HL-60/S4 (cell line): ENCODE measurements at regions not wholly inside any gene's neighbourhood (a gene's known extent, or its start where the extent isn't known, plus 50 kb on each side); places are given as distances from the start of the nearest gene placed in this dataset.
"Not testable (repeated sequence)": the region's sequence is repeated elsewhere in the genome, so short reads cannot be mapped to it uniquely, and the experiment has no call there.

Experiments
- in situ Hi-C: fragments of 300-500 bp; cut with MboI; formaldehyde crosslinking; loops from 2 replicates; pipeline ENCODE4 v1.14.3; 2022; ENCODE audit warnings: low sequenced_read_pairs

DNA sequence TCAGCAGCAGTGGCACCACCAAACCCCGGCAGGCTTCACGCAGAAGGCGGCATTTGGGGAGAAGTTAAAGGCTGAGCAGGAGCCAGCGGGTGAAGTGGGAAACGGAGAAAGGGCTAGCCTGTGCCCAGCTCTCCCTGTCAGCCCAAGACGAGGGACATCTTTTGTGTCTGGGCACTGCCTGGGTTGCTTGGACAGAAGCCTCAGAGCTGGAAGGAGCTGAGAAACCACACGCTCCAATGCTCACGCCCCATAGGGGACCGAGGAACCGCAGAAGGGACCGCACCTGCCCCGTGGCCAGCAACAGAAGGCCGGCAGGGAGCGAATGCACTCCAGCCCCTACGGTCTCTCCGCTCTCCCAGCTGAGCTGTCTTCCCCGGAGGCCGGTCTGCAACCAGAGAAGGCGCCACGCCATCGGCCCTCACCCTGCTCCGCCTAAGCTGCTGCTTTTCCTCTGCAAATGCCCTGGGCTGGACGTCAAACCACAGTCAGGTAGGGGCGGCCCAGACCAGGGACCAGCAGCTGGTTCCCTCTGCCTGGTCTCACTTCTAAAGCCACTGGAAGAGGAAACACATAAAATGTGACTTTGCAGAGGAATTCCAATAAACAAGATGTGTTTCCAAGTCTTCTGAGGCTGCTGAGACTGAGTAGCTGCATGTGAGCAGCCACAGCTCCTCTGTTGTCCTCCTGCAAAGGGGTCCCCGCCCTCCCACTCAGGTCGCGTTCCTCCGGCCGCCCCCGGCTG lies 182.4 kb upstream of the ZNF469 start:
- in situ Hi-C loops: not testable (repeated sequence)

- in situ Hi-C loops: no loop called here
These were observed 181.9 kb upstream of the ZNF469 start for GRCh38 chr16:88200896-88201185.

DNA sequence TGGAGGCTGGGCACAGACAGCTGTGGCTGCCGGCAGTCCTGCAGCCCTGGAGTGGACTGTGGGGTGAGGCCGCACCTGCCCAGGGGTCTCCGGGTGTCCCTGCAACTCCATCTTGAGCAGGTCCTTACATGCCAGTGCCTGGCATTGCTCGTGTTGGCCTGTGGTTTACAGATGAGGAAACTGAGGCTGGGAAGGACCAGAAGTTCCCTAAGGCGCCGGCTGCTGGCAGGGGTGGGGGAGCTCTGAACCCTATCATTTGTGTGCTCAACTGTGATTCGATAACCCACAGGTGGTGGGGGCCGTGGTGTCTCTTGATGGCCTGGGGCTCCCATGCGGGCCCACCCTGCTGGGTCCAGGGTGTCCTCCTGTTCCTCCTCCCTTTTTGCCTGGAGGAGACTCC lies 181.1 kb upstream of the ZNF469 start:
- in situ Hi-C loops: not testable (repeated sequence)

DNA sequence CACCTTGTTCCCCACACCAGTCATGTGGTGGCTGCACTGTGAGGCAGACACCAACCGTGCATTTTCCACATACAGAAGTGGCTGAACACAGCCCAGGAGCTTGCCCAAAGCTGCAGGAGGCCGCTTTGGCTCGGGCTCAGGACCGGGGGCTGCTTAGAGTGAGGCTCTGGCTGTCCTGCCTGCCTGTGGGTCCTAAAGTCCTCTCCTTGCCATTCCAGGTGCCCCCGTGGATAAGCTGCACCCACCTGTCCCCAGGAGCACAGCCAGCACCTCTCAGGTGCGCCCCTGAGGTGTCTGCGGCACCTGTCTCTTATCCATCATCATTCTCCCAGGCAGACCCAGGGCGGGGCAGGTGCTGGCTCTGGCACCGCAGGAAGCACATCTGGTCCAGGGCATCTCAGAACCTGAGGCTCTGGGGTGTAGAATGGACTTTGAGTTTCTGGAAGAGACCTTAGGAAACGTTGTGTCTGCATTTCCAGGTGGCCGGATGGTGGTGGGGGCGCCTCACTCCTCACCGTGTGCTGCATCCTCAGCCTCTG lies 180.5 kb upstream of the ZNF469 start:
- in situ Hi-C loops: no loop called here

GRCh38 chr16:88202856-88203681 lies 179.7 kb upstream of the ZNF469 start:
- in situ Hi-C loops: not testable (repeated sequence)

GRCh38 chr16:88204131-88205110 lies 178.3 kb upstream of the ZNF469 start:
- in situ Hi-C loops: not testable (repeated sequence)

DNA sequence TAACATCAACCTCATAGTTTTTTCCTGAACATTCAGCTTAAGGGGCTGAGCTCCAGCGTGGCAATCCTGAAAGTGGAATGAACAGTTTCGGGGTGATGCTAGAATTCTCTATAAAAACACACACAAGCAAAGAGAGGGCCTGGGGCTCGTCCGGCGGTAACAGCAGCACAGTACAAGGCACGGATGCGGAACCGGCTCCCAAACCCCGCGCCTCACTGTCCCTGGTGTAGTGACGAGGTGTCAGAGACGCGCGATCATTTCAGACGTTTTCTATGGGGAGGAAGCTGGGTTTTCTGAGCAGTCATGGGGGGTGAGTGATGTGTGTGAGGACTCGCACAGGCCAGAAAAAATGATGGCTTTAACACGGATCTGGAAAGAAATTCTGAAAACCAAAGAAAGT lies 177.3 kb upstream of the ZNF469 start:
- in situ Hi-C loops: not testable (repeated sequence)

DNA sequence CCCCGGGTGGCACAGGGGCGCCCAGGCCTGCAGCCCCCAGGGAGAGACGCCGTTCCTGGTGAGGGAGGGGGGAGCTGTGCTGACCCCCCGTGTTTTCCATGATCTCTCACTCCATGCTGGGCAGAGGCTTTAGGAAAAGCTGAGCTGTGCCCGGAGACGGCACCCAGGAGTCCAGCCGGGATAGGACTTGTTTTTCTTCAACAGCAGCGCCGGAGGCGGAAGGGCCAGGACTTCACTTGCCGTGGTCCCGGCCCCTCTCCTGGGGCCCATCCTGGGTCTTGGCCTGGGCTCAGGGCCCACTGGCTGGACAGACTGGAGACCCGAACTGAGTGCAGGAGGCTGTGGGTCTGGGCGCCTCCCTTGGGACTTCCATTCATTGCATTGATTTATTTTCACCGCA lies 176.8 kb upstream of the ZNF469 start:
- in situ Hi-C loops: not testable (repeated sequence)

- in situ Hi-C loops: not testable (repeated sequence)
These were observed 176.2 kb upstream of the ZNF469 start for GRCh38 chr16:88206516-88206915.

DNA sequence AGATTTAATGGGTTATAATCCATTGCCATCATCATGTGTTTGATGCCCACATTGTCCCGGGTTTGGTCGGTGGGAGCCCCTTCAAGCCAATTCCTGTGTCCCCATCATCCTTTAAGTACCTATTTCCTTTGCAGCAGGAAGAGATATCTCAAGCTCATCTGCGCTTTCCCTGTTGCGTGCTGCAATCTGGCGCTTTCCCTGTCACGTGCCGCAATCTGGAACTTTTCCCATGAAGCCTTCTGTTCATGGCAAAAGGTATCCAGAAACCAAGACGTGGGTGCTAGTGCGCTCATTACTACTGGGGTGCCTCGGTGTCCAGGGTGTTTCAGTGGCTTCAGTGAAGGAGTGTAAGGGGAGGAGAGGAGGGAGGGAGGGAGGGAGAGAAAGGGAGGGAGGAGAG lies 174.6 kb upstream of the ZNF469 start:
- in situ Hi-C loops: no loop called here

GRCh38 chr16:88208776-88209175 lies 174.0 kb upstream of the ZNF469 start:
- in situ Hi-C loops: not testable (repeated sequence)

DNA sequence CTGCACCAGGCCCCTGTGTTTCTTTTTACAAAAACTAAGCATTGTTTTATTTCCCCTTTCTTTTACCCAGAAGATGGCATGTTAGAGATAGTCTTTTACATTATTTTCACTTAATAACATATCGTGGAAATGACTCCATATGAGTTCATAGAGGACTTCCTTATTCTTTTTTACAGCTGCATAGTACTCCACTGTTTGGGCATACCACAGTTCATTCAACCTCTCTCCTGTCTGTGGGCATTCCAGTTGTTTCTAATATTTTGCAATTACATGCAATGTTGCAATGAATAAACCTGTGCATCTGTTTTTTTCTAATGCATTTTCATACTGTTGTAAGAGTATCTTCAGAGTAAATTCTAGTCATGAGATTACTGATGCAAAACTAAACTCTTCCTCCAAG lies 173.2 kb upstream of the ZNF469 start:
- in situ Hi-C loops: not testable (repeated sequence)

GRCh38 chr16:88213937-88214336 lies 168.8 kb upstream of the ZNF469 start:
- in situ Hi-C loops: not testable (repeated sequence)

DNA sequence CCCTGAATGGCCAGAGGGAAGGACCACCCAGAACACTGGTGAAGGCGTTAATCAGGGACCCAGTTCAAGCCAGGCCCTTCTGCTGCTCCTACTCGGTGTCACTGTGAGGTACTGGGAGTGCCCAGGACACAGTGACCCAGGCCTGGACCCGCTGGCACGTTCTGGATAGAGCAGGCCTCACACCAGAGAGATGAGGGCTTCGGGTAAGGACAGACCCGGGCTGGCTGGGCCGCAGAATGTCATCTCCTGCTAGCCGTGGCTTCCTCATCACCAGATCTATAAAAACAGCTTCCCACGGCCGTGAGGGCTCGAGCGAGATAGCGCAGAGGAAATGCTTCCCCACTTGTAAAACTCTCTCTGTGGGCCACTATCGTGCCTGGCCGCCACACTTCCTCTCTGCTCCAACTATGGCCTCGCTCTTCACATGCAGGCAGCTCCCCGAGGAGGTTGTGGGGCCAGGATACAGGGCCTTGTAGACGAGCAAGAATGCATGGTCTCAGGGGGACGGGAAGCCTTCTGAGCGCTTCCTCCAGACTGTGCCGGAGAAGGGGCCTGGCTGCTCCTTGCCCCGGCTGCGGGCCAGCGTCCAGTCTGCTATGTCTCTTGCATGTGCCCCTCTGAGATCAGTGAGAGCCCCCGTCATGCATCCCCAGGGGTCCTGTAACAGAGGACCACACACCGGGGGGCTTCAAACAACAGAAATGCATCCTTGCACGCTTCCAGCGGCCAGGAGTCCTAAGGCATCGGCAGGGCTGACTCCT lies 161.6 kb upstream of the ZNF469 start:
- in situ Hi-C loops: not testable (repeated sequence)

GRCh38 chr16:88223696-88224095 lies 159.1 kb upstream of the ZNF469 start:
- in situ Hi-C loops: not testable (repeated sequence)

GRCh38 chr16:88224131-88224898 lies 158.4 kb upstream of the ZNF469 start:
- in situ Hi-C loops: not testable (repeated sequence)

DNA sequence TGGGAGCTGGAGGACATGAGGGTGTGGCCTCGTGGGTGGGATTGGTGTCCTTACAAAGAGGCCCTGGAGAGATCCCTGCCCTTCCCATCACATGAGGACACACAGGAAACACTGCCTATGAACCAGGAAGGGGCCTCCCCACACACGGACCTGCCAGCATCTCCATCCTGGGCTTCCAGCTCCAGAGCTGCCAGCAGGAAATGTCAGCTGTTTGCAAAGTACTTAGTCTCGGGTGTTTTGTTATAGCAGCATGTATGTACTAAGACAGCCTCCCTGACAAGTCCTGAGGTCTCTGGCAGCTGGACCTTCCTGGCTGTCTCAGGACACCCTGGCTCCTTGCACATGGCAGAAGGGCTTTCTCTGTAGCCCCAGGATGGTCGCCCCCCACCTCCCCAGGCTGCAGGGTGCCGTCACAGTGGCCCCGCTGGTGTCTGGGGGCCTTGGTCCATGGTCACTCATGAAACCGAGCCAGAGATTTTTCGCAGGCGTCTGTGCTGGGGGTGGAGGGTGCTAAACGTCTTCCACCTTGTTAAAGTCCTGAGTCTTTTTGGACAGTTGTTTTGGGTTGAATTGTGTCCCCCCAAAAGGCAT lies 157.0 kb upstream of the ZNF469 start:
- in situ Hi-C loops: not testable (repeated sequence)

DNA sequence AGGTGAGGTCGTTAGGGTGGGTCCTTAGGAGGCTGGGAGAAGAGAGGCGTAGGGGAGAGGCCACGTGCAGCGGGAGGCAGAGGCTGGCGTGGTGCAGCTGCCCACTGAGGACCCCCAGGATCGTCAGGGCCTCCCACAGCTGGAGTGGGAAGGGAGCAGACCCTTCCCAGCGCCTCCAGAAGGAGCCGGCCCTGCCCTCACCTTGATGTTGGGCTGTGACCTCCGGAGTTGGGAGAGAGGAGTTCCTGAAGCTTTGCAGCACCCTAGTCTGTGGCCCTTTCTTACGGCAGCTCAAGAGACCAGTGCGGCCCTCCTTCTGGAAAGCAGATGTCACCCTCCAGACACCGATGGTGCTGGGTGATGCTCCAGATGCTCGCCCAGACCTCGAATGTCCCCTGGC lies 156.5 kb upstream of the ZNF469 start:
- in situ Hi-C loops: not testable (repeated sequence)
